ENCODE measurements at regions not wholly inside any gene's neighbourhood (a gene's known extent, or its start where the extent isn't known, plus 50 kb on each side); places are given as distances from the start of the nearest gene placed in this dataset.

DNA sequence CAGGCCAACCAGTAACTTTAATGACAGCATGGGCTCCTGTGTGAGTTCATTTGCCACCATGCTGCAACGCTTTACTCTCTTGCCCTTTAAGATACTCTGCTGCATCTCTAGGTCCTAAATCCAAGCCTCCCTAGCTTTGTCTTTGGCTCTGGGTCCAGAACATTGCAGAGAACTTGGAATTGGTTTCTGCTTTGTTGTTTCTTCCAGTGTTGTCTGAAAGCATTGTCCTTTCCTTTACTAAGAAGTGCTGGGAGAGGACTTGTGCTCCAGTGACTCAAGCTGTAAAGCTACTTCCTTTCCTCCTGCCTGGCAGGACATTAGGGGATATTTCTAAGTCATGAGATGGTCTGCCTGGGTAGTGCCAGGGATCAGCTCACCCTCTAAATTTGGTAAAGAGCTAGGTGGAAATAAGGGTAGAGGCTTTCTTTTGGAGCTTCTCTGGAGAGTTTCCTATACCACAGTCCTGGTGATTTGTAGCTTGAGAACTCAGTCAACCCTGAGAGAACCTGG is 202.5 kb upstream of the CADM1 start:
- peaks cover 0 to 2% (median 0%) of the 10 kb centered on the region in 4 donors for H3K4me1 ChIP-seq (ENCODE audit: control insufficient read depth in 4 of 4, insufficient read depth in 4 of 4, low read length in 3 of 4)
- H3K36me3 ChIP-seq (ENCODE audit: control insufficient read depth in 4 of 4, insufficient read depth in 3 of 4, low read depth in 1 of 4, low read length in 3 of 4): no peaks in the 10 kb centered on the region
- H3K9me3 ChIP-seq (ENCODE audit: control insufficient read depth in 4 of 4, low read length in 3 of 4): no peaks in the 10 kb centered on the region
- TF ChIP-seq GABPA (IDR thresholded peaks at IDR 0.05 in 1 of 2, conservative IDR thresholded peaks at IDR 0.05 in 1 of 2) (no peak), TAF1 (conservative IDR thresholded peaks at IDR 0.05) (no peak), HNF4G (IDR thresholded peaks at IDR 0.05) (no peak), YY1 (IDR thresholded peaks at IDR 0.05) (no peak), RXRA (IDR thresholded peaks at IDR 0.05) (no peak), EGR1 (IDR thresholded peaks at IDR 0.05; ENCODE audit: low read depth in 2 of 2) (no peak), NR2F2 (IDR thresholded peaks at IDR 0.05) (no peak), HNF4A (conservative IDR thresholded peaks at IDR 0.05) (no peak)
- TF ChIP-seq, protein P1, sequence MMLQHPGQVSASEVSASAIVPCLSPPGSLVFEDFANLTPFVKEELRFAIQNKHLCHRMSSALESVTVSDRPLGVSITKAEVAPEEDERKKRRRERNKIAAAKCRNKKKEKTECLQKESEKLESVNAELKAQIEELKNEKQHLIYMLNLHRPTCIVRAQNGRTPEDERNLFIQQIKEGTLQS (IDR thresholded peaks at IDR 0.05): no peak
- TF ChIP-seq, protein P2, sequence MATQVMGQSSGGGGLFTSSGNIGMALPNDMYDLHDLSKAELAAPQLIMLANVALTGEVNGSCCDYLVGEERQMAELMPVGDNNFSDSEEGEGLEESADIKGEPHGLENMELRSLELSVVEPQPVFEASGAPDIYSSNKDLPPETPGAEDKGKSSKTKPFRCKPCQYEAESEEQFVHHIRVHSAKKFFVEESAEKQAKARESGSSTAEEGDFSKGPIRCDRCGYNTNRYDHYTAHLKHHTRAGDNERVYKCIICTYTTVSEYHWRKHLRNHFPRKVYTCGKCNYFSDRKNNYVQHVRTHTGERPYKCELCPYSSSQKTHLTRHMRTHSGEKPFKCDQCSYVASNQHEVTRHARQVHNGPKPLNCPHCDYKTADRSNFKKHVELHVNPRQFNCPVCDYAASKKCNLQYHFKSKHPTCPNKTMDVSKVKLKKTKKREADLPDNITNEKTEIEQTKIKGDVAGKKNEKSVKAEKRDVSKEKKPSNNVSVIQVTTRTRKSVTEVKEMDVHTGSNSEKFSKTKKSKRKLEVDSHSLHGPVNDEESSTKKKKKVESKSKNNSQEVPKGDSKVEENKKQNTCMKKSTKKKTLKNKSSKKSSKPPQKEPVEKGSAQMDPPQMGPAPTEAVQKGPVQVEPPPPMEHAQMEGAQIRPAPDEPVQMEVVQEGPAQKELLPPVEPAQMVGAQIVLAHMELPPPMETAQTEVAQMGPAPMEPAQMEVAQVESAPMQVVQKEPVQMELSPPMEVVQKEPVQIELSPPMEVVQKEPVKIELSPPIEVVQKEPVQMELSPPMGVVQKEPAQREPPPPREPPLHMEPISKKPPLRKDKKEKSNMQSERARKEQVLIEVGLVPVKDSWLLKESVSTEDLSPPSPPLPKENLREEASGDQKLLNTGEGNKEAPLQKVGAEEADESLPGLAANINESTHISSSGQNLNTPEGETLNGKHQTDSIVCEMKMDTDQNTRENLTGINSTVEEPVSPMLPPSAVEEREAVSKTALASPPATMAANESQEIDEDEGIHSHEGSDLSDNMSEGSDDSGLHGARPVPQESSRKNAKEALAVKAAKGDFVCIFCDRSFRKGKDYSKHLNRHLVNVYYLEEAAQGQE (IDR thresholded peaks at IDR 0.05): no peak
- no peaks in the 10 kb centered on the region for H3K27me3 ChIP-seq (ENCODE audit: control insufficient read depth in 4 of 4, insufficient read depth in 4 of 4, low read length in 3 of 4)
- DNase-seq (ENCODE audit: low spot score): no peak
- WGBS: 98% methylated on average over 1 of the region's 1 CpG
- H3K9ac ChIP-seq (ENCODE audit: low read depth in 1 of 2, low read length in 2 of 2): no peak overlapping the region
- H3K27ac ChIP-seq (ENCODE audit: low read depth in 1 of 2, low read length in 2 of 2): no peak overlapping the region
- H3K4me3 ChIP-seq (ENCODE audit: low read depth in 1 of 3, low read length in 3 of 3): no peak overlapping the region

DNA sequence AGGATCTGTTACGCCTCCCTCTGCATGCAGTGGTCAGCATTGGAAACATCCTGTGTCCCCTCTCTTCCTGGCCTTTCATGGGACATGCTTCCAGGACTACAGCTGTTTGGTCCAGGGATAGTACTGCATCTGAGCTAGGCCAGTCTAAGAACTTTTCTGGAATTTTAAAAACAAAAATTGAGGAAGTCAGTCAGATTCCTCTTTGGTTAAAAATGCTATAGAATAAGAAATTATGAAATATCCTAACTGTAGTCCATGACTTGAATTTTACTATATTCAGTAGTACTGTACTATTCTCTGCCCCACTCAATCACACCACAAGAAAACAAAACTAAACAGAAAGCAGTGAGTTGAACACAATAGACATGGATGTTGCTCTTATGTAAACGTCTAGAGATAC is 201.0 kb upstream of the CADM1 start:
- DNase-seq (ENCODE audit: low spot score): no peak

More for the DNA sequence above, 201.0 kb upstream of the CADM1 start:
- peaks cover 0 to 2% (median 0%) of the 10 kb centered on the region in 4 donors for H3K4me1 ChIP-seq (ENCODE audit: control insufficient read depth in 4 of 4, insufficient read depth in 4 of 4, low read length in 3 of 4)
- H3K9me3 ChIP-seq (ENCODE audit: control insufficient read depth in 4 of 4, low read length in 3 of 4): no peaks in the 10 kb centered on the region
- H3K9ac ChIP-seq (ENCODE audit: low read depth in 1 of 2, low read length in 2 of 2): no peak overlapping the region
- no peaks in the 10 kb centered on the region for H3K36me3 ChIP-seq (ENCODE audit: control insufficient read depth in 4 of 4, insufficient read depth in 3 of 4, low read depth in 1 of 4, low read length in 3 of 4)
- H3K27ac ChIP-seq (ENCODE audit: low read depth in 1 of 2, low read length in 2 of 2): no peak overlapping the region
- TF ChIP-seq YY1 (IDR thresholded peaks at IDR 0.05): no peak
- TF ChIP-seq, protein P3, sequence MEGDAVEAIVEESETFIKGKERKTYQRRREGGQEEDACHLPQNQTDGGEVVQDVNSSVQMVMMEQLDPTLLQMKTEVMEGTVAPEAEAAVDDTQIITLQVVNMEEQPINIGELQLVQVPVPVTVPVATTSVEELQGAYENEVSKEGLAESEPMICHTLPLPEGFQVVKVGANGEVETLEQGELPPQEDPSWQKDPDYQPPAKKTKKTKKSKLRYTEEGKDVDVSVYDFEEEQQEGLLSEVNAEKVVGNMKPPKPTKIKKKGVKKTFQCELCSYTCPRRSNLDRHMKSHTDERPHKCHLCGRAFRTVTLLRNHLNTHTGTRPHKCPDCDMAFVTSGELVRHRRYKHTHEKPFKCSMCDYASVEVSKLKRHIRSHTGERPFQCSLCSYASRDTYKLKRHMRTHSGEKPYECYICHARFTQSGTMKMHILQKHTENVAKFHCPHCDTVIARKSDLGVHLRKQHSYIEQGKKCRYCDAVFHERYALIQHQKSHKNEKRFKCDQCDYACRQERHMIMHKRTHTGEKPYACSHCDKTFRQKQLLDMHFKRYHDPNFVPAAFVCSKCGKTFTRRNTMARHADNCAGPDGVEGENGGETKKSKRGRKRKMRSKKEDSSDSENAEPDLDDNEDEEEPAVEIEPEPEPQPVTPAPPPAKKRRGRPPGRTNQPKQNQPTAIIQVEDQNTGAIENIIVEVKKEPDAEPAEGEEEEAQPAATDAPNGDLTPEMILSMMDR (IDR thresholded peaks at IDR 0.05; ENCODE audit: low read depth, low read length, missing input control): no peak
- TF ChIP-seq JUND (IDR thresholded peaks at IDR 0.05): no peak
- TF ChIP-seq RXRA (IDR thresholded peaks at IDR 0.05): no peak
- TF ChIP-seq, protein P4, sequence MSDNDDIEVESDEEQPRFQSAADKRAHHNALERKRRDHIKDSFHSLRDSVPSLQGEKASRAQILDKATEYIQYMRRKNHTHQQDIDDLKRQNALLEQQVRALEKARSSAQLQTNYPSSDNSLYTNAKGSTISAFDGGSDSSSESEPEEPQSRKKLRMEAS (IDR thresholded peaks at IDR 0.05): no peak
- no peak for TF ChIP-seq HNF4A (conservative IDR thresholded peaks at IDR 0.05)
- no peak for TF ChIP-seq HNF4G (IDR thresholded peaks at IDR 0.05)
- TF ChIP-seq FOXA1 (IDR thresholded peaks at IDR 0.05): no peak
- no peak for TF ChIP-seq EGR1 (IDR thresholded peaks at IDR 0.05; ENCODE audit: low read depth in 2 of 2)
- no peak for TF ChIP-seq GABPA (IDR thresholded peaks at IDR 0.05 in 1 of 2, conservative IDR thresholded peaks at IDR 0.05 in 1 of 2)
- no peak for TF ChIP-seq FOXA2 (IDR thresholded peaks at IDR 0.05)
- no peak for TF ChIP-seq RAD21 (IDR thresholded peaks at IDR 0.05)
- no peak for TF ChIP-seq SP1 (IDR thresholded peaks at IDR 0.05)
- TF ChIP-seq, protein P2 (IDR thresholded peaks at IDR 0.05): no peak
- no peak for TF ChIP-seq TAF1 (conservative IDR thresholded peaks at IDR 0.05)
- TF ChIP-seq, protein P5, sequence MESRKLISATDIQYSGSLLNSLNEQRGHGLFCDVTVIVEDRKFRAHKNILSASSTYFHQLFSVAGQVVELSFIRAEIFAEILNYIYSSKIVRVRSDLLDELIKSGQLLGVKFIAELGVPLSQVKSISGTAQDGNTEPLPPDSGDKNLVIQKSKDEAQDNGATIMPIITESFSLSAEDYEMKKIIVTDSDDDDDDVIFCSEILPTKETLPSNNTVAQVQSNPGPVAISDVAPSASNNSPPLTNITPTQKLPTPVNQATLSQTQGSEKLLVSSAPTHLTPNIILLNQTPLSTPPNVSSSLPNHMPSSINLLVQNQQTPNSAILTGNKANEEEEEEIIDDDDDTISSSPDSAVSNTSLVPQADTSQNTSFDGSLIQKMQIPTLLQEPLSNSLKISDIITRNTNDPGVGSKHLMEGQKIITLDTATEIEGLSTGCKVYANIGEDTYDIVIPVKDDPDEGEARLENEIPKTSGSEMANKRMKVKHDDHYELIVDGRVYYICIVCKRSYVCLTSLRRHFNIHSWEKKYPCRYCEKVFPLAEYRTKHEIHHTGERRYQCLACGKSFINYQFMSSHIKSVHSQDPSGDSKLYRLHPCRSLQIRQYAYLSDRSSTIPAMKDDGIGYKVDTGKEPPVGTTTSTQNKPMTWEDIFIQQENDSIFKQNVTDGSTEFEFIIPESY (IDR thresholded peaks at IDR 0.05): no peak
- no peak for TF ChIP-seq NR2F2 (IDR thresholded peaks at IDR 0.05)
- H3K4me3 ChIP-seq (ENCODE audit: low read depth in 1 of 3, low read length in 3 of 3): no peak overlapping the region
- 66% methylated on average over 2 of the region's 2 CpGs for WGBS
- no peaks in the 10 kb centered on the region for H3K27me3 ChIP-seq (ENCODE audit: control insufficient read depth in 4 of 4, insufficient read depth in 4 of 4, low read length in 3 of 4)
